A172 (cell line): ENCODE measurements at regions not wholly inside any gene's neighbourhood (a gene's known extent, or its start where the extent isn't known, plus 50 kb on each side); places are given as distances from the start of the nearest gene placed in this dataset.
"Not testable (repeated sequence)": the region's sequence is repeated elsewhere in the genome, so short reads cannot be mapped to it uniquely, and the experiment has no call there.

Experiments used
- DNase-seq: peaks from one replicate; pipeline ENCODE4 v3.0.0-alpha.2; 2015; ENCODE audit warnings: low spot score

DNA sequence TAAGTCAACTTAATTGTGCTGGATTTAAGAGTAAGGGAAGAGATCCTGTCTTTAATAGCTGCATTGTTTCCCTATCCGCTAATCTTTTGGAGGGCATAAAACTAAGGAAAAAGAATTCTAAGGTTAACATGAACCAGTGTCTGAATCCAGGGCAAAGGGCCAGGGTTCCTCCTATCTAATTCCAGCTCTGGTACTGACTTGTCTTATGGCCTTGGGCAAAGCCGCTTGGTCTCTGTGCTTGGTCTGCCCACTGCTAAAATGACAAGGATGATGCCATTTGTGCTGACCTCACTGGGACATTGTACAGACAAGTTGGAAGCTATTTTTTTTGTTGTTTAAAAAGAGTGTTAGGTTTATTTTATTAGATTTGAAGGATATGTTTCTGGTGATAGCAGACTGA, 334.7 kb upstream of the PIK3R1 start:
- DNase-seq: no peak

- DNase-seq: no peak
Measured at GRCh38 chr5:67880511-67880805, 335.1 kb upstream of the PIK3R1 start.

GRCh38 chr5:67879620-67880510, 335.7 kb upstream of the PIK3R1 start:
- DNase-seq: peak; percentile 54

DNA sequence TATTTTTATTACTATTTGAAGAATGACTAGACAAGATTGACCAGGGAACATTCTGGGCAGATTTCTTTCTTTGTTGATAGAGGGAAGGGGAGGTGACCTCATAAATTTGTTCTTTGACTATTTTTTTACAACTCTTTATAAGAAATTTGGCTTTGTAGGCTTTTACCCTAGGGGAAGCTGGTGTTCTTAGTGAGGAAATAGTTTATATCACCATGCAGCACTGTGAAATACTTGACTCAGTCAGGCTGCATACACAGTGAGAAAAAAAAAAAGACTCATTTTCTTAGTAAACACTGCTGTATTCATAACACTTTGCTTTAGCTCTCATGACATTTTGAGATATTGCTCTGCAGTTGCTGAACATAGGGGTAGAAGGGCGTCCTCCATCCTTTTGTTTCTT, 336.6 kb upstream of the PIK3R1 start:
- DNase-seq: no peak

DNA sequence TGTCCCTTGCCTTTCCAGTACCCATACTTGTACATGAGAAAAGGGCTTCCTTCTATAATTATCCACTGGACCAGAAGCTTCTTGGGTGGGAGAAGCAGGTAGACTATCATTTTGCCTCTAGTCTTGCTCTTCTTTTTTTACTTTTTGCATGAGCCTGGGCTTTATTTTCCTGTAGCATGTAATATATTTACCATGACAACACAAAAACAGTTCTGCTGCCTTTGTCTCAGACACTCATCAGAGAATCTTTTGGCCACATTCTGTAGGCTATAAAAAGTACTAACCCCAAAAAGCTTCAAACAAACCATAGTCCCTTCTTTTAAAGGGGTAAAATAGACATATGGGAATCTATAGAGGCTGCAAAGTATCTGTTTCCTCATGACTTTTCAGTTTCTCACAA, 339.2 kb upstream of the PIK3R1 start:
- DNase-seq: no peak

DNA sequence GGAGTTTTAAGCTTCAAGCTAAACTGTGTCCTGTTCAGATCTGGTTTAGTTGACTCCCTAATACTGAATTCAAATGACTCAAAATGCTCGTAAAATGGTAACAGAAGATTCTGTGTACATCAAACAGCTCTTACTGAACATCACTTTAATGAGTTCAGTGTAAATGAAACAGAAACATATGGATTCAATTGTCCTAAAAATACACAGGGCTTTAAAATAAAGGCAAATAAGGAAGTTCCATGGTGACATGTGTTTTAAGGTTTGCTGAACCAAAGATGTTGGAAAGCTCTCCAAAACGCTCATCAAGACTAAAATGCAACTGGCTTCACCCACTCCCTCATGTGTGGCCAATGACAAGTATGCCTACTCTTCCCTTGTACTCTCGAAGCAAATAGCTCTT, 340.0 kb upstream of the PIK3R1 start:
- no peak for DNase-seq

- no peak for DNase-seq
Measured at GRCh38 chr5:67873935-67874334, 341.6 kb upstream of the PIK3R1 start.

DNA sequence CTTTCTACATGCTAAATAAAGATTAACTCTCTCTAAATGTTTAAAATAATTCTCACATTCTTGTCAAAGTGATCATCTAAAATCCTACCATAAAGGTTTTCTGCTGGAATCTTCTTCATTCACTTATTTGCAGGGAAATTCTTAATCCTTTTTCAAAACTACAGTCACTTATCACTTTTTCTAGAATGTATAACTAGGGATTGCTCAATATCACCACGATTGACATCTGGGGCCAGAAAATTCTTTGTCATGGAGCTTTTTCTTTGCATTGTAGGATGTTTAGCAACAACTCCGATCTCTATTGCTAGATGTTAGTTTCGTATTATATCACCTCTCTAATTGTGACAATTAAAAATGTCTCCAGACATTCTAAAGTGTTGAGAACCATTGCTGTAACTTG, 344.9 kb upstream of the PIK3R1 start:
- no peak for DNase-seq

DNA sequence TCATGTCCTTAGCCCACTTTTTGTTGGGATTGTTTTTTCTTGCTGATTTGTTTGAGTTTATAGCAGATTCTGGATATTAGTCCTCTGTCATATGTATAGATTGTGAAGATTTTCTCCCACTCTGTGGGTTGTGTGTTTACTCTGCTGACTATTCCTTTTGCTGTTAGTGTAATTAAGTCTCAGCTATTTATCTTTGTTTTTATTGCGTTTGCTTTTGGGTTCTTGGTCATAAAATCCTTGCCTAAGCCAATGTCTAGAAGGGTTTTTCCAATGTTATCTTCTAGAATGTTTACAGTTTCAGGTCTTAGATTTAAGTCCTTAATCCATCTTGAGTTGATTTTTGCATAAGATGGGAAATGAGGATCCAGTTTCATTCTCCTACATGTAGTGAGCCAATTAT, 351.2 kb upstream of the PIK3R1 start:
- DNase-seq: not testable (repeated sequence)

- DNase-seq: no peak
Measured at GRCh38 chr5:67858471-67859031, 357.0 kb upstream of the PIK3R1 start.

DNA sequence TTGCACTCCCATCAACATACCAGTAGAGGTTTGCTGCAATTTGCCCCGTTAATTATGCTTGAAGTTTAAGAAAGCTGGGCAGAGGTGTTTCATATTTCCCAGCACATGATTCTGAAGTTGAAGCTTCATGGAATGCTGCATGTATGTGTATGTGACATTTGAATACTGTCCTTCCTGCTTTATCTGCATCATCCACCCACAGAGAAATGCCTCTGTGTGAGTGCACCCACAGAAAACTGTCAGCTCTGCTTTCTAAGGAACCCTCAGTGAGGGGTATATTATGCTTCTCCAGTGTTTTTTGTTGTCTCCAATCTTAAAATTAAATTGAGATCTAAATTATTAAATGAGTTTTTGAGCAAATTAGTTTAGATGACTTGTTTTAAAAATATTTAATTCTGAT, 358.1 kb upstream of the PIK3R1 start:
- no peak for DNase-seq

- no peak for DNase-seq
Measured at GRCh38 chr5:67855523-67855922, 360.0 kb upstream of the PIK3R1 start.

- DNase-seq: not testable (repeated sequence)
Measured at GRCh38 chr5:67850906-67851305, 364.6 kb upstream of the PIK3R1 start.

- no peak for DNase-seq
Measured at GRCh38 chr5:67844924-67845323, 370.6 kb upstream of the PIK3R1 start.

GRCh38 chr5:67842806-67843205, 372.8 kb upstream of the PIK3R1 start:
- DNase-seq: no peak

DNA sequence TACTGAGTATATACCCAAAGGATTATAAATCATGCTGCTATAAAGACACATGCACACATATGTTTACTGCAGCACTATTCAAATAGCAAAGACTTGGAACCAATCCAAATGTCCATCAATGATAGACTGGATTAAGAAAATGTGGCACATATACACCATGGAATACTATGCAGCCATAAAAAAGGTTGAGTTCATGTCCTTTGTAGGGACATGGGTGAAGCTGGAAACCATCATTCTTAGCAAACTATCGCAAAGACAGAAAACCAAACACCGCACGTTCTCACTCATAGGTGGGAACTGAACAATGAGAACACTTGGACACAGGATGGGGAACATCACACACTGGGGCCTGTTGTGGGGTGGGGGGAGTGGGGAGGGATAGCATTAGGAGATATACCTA, 378.3 kb upstream of the PIK3R1 start:
- DNase-seq: not testable (repeated sequence)

GRCh38 chr5:67836496-67836895, 379.1 kb upstream of the PIK3R1 start:
- DNase-seq: not testable (repeated sequence)

DNA sequence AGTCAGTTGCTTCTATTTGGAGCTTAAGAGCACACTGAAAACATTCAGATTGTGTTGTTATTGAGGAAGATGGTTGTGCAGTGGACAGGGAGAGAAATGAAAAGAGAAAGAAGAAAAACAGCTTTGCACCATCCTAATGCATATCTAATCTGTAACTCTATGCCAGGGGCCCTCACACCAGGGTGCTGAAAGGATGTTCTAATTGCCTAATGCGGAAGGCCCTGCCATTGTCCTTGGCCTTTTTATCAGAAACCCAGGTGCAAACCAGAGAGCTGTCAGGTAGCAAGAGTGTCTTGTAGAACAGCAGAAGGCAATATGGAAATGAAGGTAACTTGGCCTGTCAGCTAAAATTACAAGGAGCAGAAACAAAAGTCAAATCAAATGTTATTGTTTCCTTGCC, 384.5 kb upstream of the PIK3R1 start:
- no peak for DNase-seq

GRCh38 chr5:67827541-67827940, 388.0 kb upstream of the PIK3R1 start:
- DNase-seq: no peak

GRCh38 chr5:67824852-67825251, 390.7 kb upstream of the PIK3R1 start:
- DNase-seq: no peak

GRCh38 chr5:67817652-67818051, 397.9 kb upstream of the PIK3R1 start:
- DNase-seq: no peak

DNA sequence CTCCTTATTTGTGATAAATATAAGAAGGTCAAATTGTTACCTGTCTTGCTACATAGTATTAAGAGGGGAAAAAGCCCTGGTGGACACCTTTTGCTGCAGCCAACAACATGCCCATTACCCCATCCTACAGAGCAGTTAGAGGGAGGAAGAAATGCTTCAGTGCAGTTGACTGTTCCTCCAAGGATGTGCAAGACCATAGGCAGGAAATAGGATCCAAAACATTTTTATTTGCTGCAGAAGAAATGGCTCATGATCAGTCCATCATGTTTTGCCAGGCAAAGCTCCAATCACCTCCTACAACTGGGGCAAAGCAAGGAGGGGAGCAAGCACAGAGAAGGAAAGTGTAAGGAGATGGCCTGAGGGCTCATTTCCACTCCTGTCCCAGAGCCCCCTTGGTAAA, 399.1 kb upstream of the PIK3R1 start:
- no peak for DNase-seq

DNA sequence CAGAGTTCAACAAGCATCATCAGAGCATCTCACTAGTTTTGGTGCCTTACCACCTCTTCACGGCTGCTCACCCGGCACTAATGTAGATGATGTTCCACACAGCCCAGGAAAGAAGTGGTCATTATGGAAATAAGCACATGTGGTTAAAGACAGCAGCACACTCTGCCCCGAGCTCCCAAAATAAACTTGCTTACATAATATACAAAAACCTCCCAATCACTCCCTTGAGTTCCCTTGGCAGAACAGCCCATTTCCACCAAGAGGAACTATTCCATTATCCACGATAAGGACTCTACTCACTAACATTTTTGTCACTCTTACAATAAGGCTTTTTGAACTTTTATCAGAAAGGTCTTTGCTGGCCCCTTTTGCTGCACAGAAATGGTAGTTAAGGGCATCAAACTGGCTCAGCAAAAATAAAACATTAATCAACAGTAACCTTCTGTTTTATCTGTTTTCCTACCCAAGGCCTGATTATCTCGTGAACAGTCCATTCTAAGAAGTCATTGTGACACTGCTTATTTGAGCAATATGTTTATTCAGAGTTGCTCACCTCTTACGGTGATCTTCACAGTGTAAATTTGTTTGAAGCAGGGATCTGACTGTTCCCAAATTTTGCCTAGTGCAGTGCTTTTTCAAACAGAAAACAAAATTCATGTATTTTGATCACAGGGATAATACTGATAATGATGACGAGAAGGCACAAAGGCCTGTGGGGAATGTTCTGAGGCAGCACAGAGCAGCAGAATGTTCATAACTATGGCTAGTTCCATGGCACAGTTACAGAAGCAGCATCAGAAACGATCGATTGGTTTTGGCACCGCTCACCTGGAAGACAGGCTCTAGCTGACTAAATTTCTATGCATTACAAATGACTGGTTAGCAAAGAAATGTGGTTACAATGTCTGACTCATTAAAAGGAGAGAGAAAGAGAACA, 399.8 kb upstream of the PIK3R1 start:
- no peak for DNase-seq
